ENCODE measurements at regions not wholly inside any gene's neighbourhood (a gene's known extent, or its start where the extent isn't known, plus 50 kb on each side); places are given as distances from the start of the nearest gene placed in this dataset.
"Not testable (repeated sequence)": the region's sequence is repeated elsewhere in the genome, so short reads cannot be mapped to it uniquely, and the experiment has no call there.

DNA sequence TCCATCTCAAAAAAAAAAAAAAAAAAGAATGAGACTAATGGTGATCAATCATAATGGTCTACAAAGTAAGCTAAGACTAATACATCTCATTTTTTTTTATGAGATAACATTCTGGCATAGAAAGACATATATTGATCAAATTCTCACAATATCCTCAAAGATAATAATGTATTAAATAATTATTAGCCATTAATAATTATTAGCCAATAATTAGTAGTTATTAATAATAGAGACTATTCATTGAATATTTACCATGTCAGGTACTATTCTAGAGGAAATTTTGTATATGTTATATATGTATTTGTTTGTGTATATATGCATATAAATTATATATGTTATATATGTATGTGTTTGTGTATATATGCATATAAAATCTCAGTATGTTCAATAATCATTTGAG lies 137.7 kb upstream of the PTBP2 start:
- POLR2A ChIA-PET = no interaction called here

DNA sequence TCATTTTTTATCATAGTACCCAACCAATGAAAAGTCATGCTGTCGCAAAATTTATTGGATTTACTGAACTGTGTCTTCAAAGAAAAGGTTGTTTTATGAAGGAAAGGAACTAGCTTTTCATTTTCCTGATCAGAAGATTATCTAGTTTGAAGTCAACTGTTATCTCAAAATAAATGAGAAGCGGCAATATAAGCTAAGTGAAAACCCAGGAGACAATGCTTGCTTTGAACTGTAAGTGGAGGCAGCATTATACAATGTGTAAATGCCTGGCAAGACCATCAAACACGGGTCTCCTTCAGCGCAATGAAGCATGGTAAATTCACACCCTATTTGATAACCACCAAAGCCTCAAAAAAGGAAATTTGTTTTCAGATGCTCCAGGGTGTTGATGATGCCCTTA lies 134.4 kb upstream of the PTBP2 start:
- no peaks in the 10 kb centered on the region for H3K4me1 Mint-ChIP-seq (ENCODE audit: low read depth)
- no peak overlapping the region for H3K4me3 Mint-ChIP-seq
- Histone ChIP-seq H3K36me3 (ENCODE audit: insufficient read depth, low read length) (no peaks in the 10 kb centered on the region), H3K9me3 (ENCODE audit: control insufficient read depth in 1 of 2, insufficient read depth in 1 of 2, low read length in 2 of 2) (no peaks in the 10 kb centered on the region), H3K4me1 (ENCODE audit: insufficient read depth, low read length) (no peaks in the 10 kb centered on the region), H3K27me3 (ENCODE audit: control insufficient read depth in 1 of 2, insufficient read depth in 2 of 2, low read length in 2 of 2) (peaks cover 0 to 9% of the 10 kb centered on the region in 2 experiments), H3K4me3 (ENCODE audit: low read length) (no peak overlapping the region), H3K27ac (ENCODE audit: low read depth in 1 of 2, low read length in 2 of 2) (no peak overlapping the region)
- H3K27ac Mint-ChIP-seq = no peak overlapping the region
- no peaks in the 10 kb centered on the region for H3K27me3 Mint-ChIP-seq
- no peak for ATAC-seq (ENCODE audit: poor library complexity)
- CTCF ChIA-PET = no interaction called here
- TF ChIP-seq, protein P1, sequence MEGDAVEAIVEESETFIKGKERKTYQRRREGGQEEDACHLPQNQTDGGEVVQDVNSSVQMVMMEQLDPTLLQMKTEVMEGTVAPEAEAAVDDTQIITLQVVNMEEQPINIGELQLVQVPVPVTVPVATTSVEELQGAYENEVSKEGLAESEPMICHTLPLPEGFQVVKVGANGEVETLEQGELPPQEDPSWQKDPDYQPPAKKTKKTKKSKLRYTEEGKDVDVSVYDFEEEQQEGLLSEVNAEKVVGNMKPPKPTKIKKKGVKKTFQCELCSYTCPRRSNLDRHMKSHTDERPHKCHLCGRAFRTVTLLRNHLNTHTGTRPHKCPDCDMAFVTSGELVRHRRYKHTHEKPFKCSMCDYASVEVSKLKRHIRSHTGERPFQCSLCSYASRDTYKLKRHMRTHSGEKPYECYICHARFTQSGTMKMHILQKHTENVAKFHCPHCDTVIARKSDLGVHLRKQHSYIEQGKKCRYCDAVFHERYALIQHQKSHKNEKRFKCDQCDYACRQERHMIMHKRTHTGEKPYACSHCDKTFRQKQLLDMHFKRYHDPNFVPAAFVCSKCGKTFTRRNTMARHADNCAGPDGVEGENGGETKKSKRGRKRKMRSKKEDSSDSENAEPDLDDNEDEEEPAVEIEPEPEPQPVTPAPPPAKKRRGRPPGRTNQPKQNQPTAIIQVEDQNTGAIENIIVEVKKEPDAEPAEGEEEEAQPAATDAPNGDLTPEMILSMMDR (IDR thresholded peaks at IDR 0.05) = no peak
- intact Hi-C loops (cut with DNase I, micrococcal nuclease) = no loop called here
- no peaks in the 10 kb centered on the region for H3K36me3 Mint-ChIP-seq (ENCODE audit: low read depth)
- no peaks in the 10 kb centered on the region for H3K9me3 Mint-ChIP-seq
- DNase-seq = no peak
- POLR2A ChIA-PET = no interaction called here

More for the DNA sequence above, 137.7 kb upstream of the PTBP2 start:
- DNase-seq = no peak
- Histone ChIP-seq H3K27ac (ENCODE audit: low read depth in 1 of 2, low read length in 2 of 2) (no peak overlapping the region), H3K9me3 (ENCODE audit: control insufficient read depth in 1 of 2, insufficient read depth in 1 of 2, low read length in 2 of 2) (no peaks in the 10 kb centered on the region), H3K4me1 (ENCODE audit: insufficient read depth, low read length) (no peaks in the 10 kb centered on the region), H3K27me3 (ENCODE audit: control insufficient read depth in 1 of 2, insufficient read depth in 2 of 2, low read length in 2 of 2) (peaks cover 0 to 9% of the 10 kb centered on the region in 2 experiments), H3K36me3 (ENCODE audit: insufficient read depth, low read length) (no peaks in the 10 kb centered on the region), H3K4me3 (ENCODE audit: low read length) (no peak overlapping the region)
- Mint-ChIP-seq H3K36me3 (ENCODE audit: low read depth) (no peaks in the 10 kb centered on the region), H3K4me3 (no peak overlapping the region), H3K27me3 (no peaks in the 10 kb centered on the region), H3K27ac (no peak overlapping the region), H3K9me3 (no peaks in the 10 kb centered on the region), H3K4me1 (ENCODE audit: low read depth) (no peaks in the 10 kb centered on the region)
- intact Hi-C loops (cut with DNase I, micrococcal nuclease) = no loop called here
- ATAC-seq (ENCODE audit: poor library complexity) = no peak
- TF ChIP-seq, protein P1 (IDR thresholded peaks at IDR 0.05) = no peak
- CTCF ChIA-PET = no interaction called here

DNA sequence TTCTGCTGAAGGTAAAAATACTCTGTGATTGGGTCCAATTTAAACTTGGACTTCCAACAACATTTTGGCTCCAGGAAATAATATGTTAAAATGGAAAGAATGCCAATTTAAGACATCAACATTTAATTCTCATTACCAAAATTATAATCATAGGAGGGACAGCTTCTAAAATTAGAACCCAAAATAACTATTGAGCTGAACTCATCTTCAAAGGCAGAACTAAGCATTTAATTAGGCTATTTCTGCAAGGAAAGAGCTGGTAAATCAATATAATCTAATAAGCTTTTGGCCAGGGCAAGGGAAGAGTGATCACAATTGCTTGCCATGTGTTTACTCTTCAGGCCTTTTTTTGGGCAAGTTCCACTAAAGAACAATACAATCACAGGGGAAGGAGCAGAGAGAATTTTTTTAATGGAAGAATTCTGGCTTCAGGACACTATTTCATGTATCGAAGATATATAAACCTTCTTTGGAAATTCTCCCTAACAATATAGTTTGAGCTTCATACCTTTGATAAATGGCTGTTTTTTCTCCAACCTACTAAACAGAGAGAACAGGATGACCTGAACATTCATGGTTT lies 133.1 kb upstream of the PTBP2 start:
- Mint-ChIP-seq H3K4me3 (no peak overlapping the region), H3K9me3 (no peaks in the 10 kb centered on the region), H3K4me1 (ENCODE audit: low read depth) (no peaks in the 10 kb centered on the region), H3K27me3 (no peaks in the 10 kb centered on the region), H3K36me3 (ENCODE audit: low read depth) (no peaks in the 10 kb centered on the region), H3K27ac (no peak overlapping the region)
- intact Hi-C loops (cut with DNase I, micrococcal nuclease) = no loop called here
- Histone ChIP-seq H3K4me3 (ENCODE audit: low read length) (no peak overlapping the region), H3K4me1 (ENCODE audit: insufficient read depth, low read length) (no peaks in the 10 kb centered on the region), H3K36me3 (ENCODE audit: insufficient read depth, low read length) (no peaks in the 10 kb centered on the region), H3K27me3 (ENCODE audit: control insufficient read depth in 1 of 2, insufficient read depth in 2 of 2, low read length in 2 of 2) (peaks cover 0 to 6% of the 10 kb centered on the region in 2 experiments), H3K27ac (ENCODE audit: low read depth in 1 of 2, low read length in 2 of 2) (no peak overlapping the region), H3K9me3 (ENCODE audit: control insufficient read depth in 1 of 2, insufficient read depth in 1 of 2, low read length in 2 of 2) (no peaks in the 10 kb centered on the region)
- TF ChIP-seq, protein P1 (IDR thresholded peaks at IDR 0.05) = no peak
- ATAC-seq (ENCODE audit: poor library complexity) (no peak), DNase-seq (no peak)
- CTCF ChIA-PET = no interaction called here
- POLR2A ChIA-PET = no interaction called here

DNA sequence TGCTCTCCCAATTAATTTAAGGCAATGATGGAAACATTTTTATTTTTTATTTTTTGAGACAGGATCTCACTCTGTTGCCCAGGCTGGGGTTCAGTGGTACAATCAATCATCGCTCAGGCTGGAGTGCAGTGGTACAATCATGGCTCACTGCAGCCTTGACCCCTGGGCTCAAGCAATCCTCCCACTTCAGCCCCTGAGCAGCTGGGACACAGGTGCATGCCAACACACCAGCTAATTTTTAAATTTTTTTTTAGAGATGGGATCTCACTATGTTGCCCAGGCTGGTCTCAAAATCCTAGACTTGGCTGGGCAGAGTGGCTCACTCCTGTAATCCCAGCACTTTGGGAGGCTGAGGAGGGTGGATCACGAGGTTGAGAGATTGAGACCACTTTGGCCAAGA lies 126.1 kb upstream of the PTBP2 start:
- H3K9me3 Mint-ChIP-seq; H3K4me3 Mint-ChIP-seq; H3K4me1 ChIP-seq (ENCODE audit: insufficient read depth, low read length); DNase-seq; intact Hi-C loops (cut with DNase I, micrococcal nuclease); H3K9me3 ChIP-seq (ENCODE audit: control insufficient read depth in 1 of 2, insufficient read depth in 1 of 2, low read length in 2 of 2); H3K27me3 Mint-ChIP-seq; H3K36me3 Mint-ChIP-seq (ENCODE audit: low read depth); H3K27me3 ChIP-seq (ENCODE audit: control insufficient read depth in 1 of 2, insufficient read depth in 2 of 2, low read length in 2 of 2); H3K4me3 ChIP-seq (ENCODE audit: low read length); H3K36me3 ChIP-seq (ENCODE audit: insufficient read depth, low read length); ATAC-seq (ENCODE audit: poor library complexity); POLR2A ChIA-PET; H3K27ac Mint-ChIP-seq; CTCF ChIA-PET; H3K4me1 Mint-ChIP-seq (ENCODE audit: low read depth); H3K27ac ChIP-seq (ENCODE audit: low read depth in 1 of 2, low read length in 2 of 2): not testable (repeated sequence)
